ENCODE measurements at regions not wholly inside any gene's neighbourhood (a gene's known extent, or its start where the extent isn't known, plus 50 kb on each side); places are given as distances from the start of the nearest gene placed in this dataset.

GRCh38 chr15:93372865-93373223 lies 283.8 kb upstream of the RGMA start:
- Histone ChIP-seq H3K9ac (replicated peaks in 1 of 4; ENCODE audit: extremely low read depth in 1 of 4, low read depth in 3 of 4, low read length in 3 of 4) (no peak overlapping the region), H2BK12ac (ENCODE audit: low read depth, low read length) (no peak overlapping the region), H3K79me2 (ENCODE audit: control insufficient read depth in 1 of 2, insufficient read depth in 2 of 2, low read length in 2 of 2) (no peaks in the 10 kb centered on the region), H4K20me1 (replicated peaks in 1 of 2; ENCODE audit: control insufficient read depth in 1 of 2, insufficient read depth in 2 of 2, low read length in 2 of 2) (no peaks in the 10 kb centered on the region), H2BK5ac (ENCODE audit: low read depth, low read length) (no peak overlapping the region), H3K23ac (ENCODE audit: insufficient read length) (no peak overlapping the region), H4K91ac (replicated peaks; ENCODE audit: insufficient read length, low read length) (no peak overlapping the region), H2BK20ac (ENCODE audit: low read length) (no peak overlapping the region), H3K9me3 (ENCODE audit: insufficient read depth in 2 of 2, low read depth in 1 of 2, low read length in 1 of 2) (no peaks in the 10 kb centered on the region), H3K4me1 (replicated peaks in 1 of 4; ENCODE audit: control insufficient read depth in 3 of 4, insufficient read depth in 4 of 4, low read length in 3 of 4) (no peaks in the 10 kb centered on the region), H4K8ac (ENCODE audit: extremely low read depth, insufficient read depth, low read length) (no peak overlapping the region), H3K27ac (ENCODE audit: low read depth, low read length) (no peak overlapping the region), H3K4ac (replicated peaks; ENCODE audit: insufficient read length, low read depth, low read length) (no peak overlapping the region), H3K4me3 (ENCODE audit: extremely low read depth in 1 of 4, insufficient read depth in 2 of 4, low read depth in 3 of 4, low read length in 4 of 4) (no peak overlapping the region), H2BK120ac (replicated peaks; ENCODE audit: low read depth, low read length) (no peak overlapping the region), H2AK5ac (ENCODE audit: low read depth, low read length) (no peak overlapping the region), H4K5ac (ENCODE audit: insufficient read length, low read depth, low read length) (no peak overlapping the region), H3K36me3 (ENCODE audit: control insufficient read depth in 2 of 4, insufficient read depth in 4 of 4, low read length in 3 of 4) (no peaks in the 10 kb centered on the region), H3K4me2 (ENCODE audit: insufficient read depth in 1 of 2, low read depth in 2 of 2, low read length in 2 of 2) (no peak overlapping the region), H3K14ac (ENCODE audit: insufficient read length) (no peak overlapping the region), H3K18ac (ENCODE audit: extremely low read depth, low read length) (no peak overlapping the region), H3K56ac (replicated peaks; ENCODE audit: insufficient read length, low read depth, low read length) (no peak overlapping the region), H3K27me3 (replicated peaks in 1 of 4; ENCODE audit: control insufficient read depth in 3 of 4, extremely low read depth in 1 of 4, insufficient read depth in 3 of 4, low read length in 3 of 4) (no peaks in the 10 kb centered on the region; a peak in 1 of 7 replicates), H3K79me1 (ENCODE audit: low read depth, low read length) (no peaks in the 10 kb centered on the region), H2AFZ (ENCODE audit: low read length) (no peak overlapping the region), H2BK15ac (ENCODE audit: low read length) (no peak overlapping the region), H3K23me2 (ENCODE audit: low read depth, low read length) (no peaks in the 10 kb centered on the region)
- no peak for TF ChIP-seq SRF (IDR thresholded peaks at IDR 0.05; ENCODE audit: low read depth, low read length)
- POLR2A ChIA-PET (ENCODE audit: partially characterized antibody): no interaction called here
- WGBS, 2 experiments (ENCODE audit: extremely low coverage in 1 of 2, insufficient coverage in 1 of 2, insufficient read length in 1 of 2, insufficient replicate concordance in 2 of 2, low coverage in 1 of 2, low lambda C conversion rate in 2 of 2, missing lambda C conversion rate in 1 of 2): 93% methylated on average over 9 of the region's 9 CpGs; no CpG with 5 or more reads in 1 of the 2 experiments
- FAIRE-seq: no peak
- DNase-seq (ENCODE audit: low read depth in 1 of 2, low spot score in 2 of 2): no peak
- CTCF ChIA-PET (ENCODE audit: partially characterized antibody): no interaction called here

Data from H1 (cell line).